PC-9 (cell line): ENCODE measurements at regions not wholly inside any gene's neighbourhood (a gene's known extent, or its start where the extent isn't known, plus 50 kb on each side); places are given as distances from the start of the nearest gene placed in this dataset.

Experiments
- CTCF ChIP-seq: fragments of 200-600 bp; sonication (generic); conservative IDR thresholded peaks from 2 replicates; pipeline ENCODE4 v1.6.1; 2017; ENCODE audit warnings: mixed run types, antibody characterized with exemption, mild to moderate bottlenecking, moderate library complexity
- EZH2 ChIP-seq: fragments of 200-600 bp; sonication (generic); IDR thresholded peaks from 2 replicates; pipeline ENCODE4 v1.8.0; 2017; ENCODE audit warnings: antibody characterized with exemption, low read depth

GRCh38 chr3:7977245-7978086, 524.2 kb upstream of the LMCD1 start:
- TF ChIP-seq CTCF (no peak), EZH2 (no peak)
